NOMO-1 treated with DMSO at 0.1 percent for 48 hours (cell line): ENCODE measurements at regions not wholly inside any gene's neighbourhood (a gene's known extent, or its start where the extent isn't known, plus 50 kb on each side); places are given as distances from the start of the nearest gene placed in this dataset.

Experiments
- DNase-seq: peaks from one replicate; lab custom pipeline; 2025; ENCODE audit not compliant: unreplicated experiment; lab: John Stamatoyannopoulos, UW

- no peak for DNase-seq
Measured at GRCh38 chr1:59078070-59078800, 218.7 kb upstream of the FGGY start.

GRCh38 chr1:59078866-59079265, 218.0 kb upstream of the FGGY start:
- DNase-seq, result no peak

GRCh38 chr1:59079434-59080140, 217.3 kb upstream of the FGGY start:
- DNase-seq, result no peak

GRCh38 chr1:59081181-59081580, 215.7 kb upstream of the FGGY start:
- no peak for DNase-seq

- DNase-seq, result no peak
Measured at GRCh38 chr1:59081795-59082194, 215.1 kb upstream of the FGGY start.

GRCh38 chr1:59083946-59084865, 212.7 kb upstream of the FGGY start:
- DNase-seq, result no peak

GRCh38 chr1:59085101-59085500, 211.8 kb upstream of the FGGY start:
- DNase-seq, result no peak

- DNase-seq, result no peak
Measured at GRCh38 chr1:59089036-59089798, 207.7 kb upstream of the FGGY start.

- no peak for DNase-seq
Measured at GRCh38 chr1:59089922-59090457, 206.9 kb upstream of the FGGY start.

- no peak for DNase-seq
Measured at GRCh38 chr1:59092126-59092525, 204.8 kb upstream of the FGGY start.

- DNase-seq, result peak; percentile 69
Measured at GRCh38 chr1:59094001-59094400, 202.9 kb upstream of the FGGY start.

- peak; percentile 20 for DNase-seq
Measured at GRCh38 chr1:59096501-59096900, 200.4 kb upstream of the FGGY start.

- DNase-seq, result no peak
Measured at GRCh38 chr1:59098655-59099054, 198.2 kb upstream of the FGGY start.

GRCh38 chr1:59100708-59101374, 196.1 kb upstream of the FGGY start:
- DNase-seq, result no peak

GRCh38 chr1:59101518-59101917, 195.4 kb upstream of the FGGY start:
- DNase-seq, result no peak

GRCh38 chr1:59103457-59103856, 193.4 kb upstream of the FGGY start:
- no peak for DNase-seq

GRCh38 chr1:59104191-59104760, 192.6 kb upstream of the FGGY start:
- no peak for DNase-seq

- no peak for DNase-seq
Measured at GRCh38 chr1:59105548-59106507, 191.1 kb upstream of the FGGY start.

- peak; percentile 31 for DNase-seq
Measured at GRCh38 chr1:59107516-59107915, 189.4 kb upstream of the FGGY start.
